ENCODE measurements at regions not wholly inside any gene's neighbourhood (a gene's known extent, or its start where the extent isn't known, plus 50 kb on each side); places are given as distances from the start of the nearest gene placed in this dataset.

GRCh38 chr7:18283045-18283444 is 212.5 kb upstream of the HDAC9 start:
- no peak overlapping the region for H3K4me3 ChIP-seq (ENCODE audit: low read depth, low read length)
- no peak for TF ChIP-seq CTCF (IDR thresholded peaks at IDR 0.05; ENCODE audit: low read depth, low read length, missing control alignments)
- no peak for DNase-seq (ENCODE audit: low read depth)
- in situ Hi-C loops (cut with HindIII; ENCODE audit: low sequenced_read_pairs): no loop called here

- in situ Hi-C loops (cut with HindIII; ENCODE audit: low sequenced_read_pairs): loop anchor here (5.0 kb wide), 1 partner anchor 45 kb away; no protein-coding TSS in a partner anchor
- H3K4me3 ChIP-seq (ENCODE audit: low read depth, low read length): no peak overlapping the region
- no peak for DNase-seq (ENCODE audit: low read depth)
- no peak for TF ChIP-seq CTCF (IDR thresholded peaks at IDR 0.05; ENCODE audit: low read depth, low read length, missing control alignments)
Measured at GRCh38 chr7:18287482-18287881, 208.1 kb upstream of the HDAC9 start.

DNA sequence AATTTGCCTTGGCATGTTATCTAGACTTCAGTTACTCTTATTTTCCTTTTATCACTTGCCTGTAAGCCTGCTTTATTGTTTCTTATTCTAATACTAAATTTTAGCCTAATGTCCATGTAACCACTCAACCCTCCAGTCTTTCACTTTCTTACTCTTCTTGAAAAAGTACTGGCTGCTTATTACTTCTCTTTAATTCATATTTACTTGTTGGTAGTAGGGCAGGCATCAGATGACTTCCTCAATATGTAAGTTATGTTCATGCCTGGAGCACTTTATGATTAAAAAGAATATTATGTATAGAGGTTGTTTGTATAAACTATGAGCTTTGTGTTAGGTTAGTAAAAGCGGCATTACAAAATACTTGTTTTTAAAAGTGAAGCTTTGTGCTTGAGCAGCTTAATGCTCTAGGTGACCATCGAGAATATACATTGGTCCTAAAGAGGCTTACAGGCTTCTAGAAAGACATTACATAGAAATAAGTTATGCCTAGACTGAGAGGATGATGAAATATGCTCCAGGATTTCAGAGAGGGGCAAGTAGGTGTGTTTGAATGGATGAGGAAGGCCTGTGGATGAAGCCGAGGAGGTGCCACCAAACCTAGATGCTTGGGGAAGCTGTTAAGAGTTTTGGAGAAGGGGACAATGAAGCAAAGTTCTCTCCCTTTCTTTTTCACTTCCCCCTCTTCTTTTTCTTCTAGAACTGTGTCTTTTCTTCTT is 207.1 kb upstream of the HDAC9 start:
- in situ Hi-C loops (cut with HindIII; ENCODE audit: low sequenced_read_pairs): loop anchor here (5.0 kb wide), 1 partner anchor 44 kb away; no protein-coding TSS in a partner anchor
- TF ChIP-seq CTCF (IDR thresholded peaks at IDR 0.05; ENCODE audit: low read depth, low read length, missing control alignments): no peak
- no peak overlapping the region for H3K4me3 ChIP-seq (ENCODE audit: low read depth, low read length)
- DNase-seq (ENCODE audit: low read depth): no peak

GRCh38 chr7:18289788-18290187 is 205.8 kb upstream of the HDAC9 start:
- in situ Hi-C loops (cut with HindIII; ENCODE audit: low sequenced_read_pairs): loop anchor here (5.0 kb wide), 1 partner anchor 43 kb away; no protein-coding TSS in a partner anchor

DNA sequence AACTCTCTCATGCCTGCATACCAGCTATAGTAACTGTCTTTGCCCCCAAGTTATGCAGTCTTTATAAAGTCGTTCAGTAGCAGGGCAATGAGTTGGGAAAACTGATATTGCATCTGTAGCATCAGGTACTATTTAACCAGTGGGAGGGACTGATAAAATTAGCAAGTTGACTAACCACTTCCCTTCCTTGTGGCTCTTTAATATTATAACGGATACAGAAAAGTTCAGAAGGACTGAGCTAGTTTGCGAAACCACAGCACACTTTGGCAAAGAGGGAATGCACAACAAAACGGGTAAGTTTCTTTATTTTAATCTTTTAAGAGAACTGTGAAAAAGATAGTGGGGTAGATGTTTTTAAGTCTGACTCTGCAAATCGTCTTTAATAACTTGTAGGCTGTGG is 205.3 kb upstream of the HDAC9 start:
- H3K4me3 ChIP-seq (ENCODE audit: low read depth, low read length): no peak overlapping the region
- no peak for DNase-seq (ENCODE audit: low read depth)
- no peak for TF ChIP-seq CTCF (IDR thresholded peaks at IDR 0.05; ENCODE audit: low read depth, low read length, missing control alignments)
- in situ Hi-C loops (cut with HindIII; ENCODE audit: low sequenced_read_pairs): no loop called here

More at GRCh38 chr7:18289788-18290187, 205.8 kb upstream of the HDAC9 start:
- no peak overlapping the region for H3K4me3 ChIP-seq (ENCODE audit: low read depth, low read length)
- no peak for TF ChIP-seq CTCF (IDR thresholded peaks at IDR 0.05; ENCODE audit: low read depth, low read length, missing control alignments)
- no peak for DNase-seq (ENCODE audit: low read depth)

- H3K4me3 ChIP-seq (ENCODE audit: low read depth, low read length): no peak overlapping the region
- no peak for TF ChIP-seq CTCF (IDR thresholded peaks at IDR 0.05; ENCODE audit: low read depth, low read length, missing control alignments)
- in situ Hi-C loops (cut with HindIII; ENCODE audit: low sequenced_read_pairs): no loop called here
- no peak for DNase-seq (ENCODE audit: low read depth)
Measured at GRCh38 chr7:18290865-18291264, 204.7 kb upstream of the HDAC9 start.

Measured in astrocyte of the cerebellum (primary cell).